PC-9 (cell line): ENCODE measurements at regions not wholly inside any gene's neighbourhood (a gene's known extent, or its start where the extent isn't known, plus 50 kb on each side); places are given as distances from the start of the nearest gene placed in this dataset.

ENCODE experiments used
- EZH2 ChIP-seq: fragments of 200-600 bp; sonication (generic); IDR thresholded peaks from 2 replicates; pipeline ENCODE4 v1.8.0; 2017; ENCODE audit warnings: antibody characterized with exemption, low read depth
- TF ChIP-seq, protein P1 (sequence below): fragments of 200-600 bp; sonication (generic); conservative IDR thresholded peaks from 2 replicates; pipeline ENCODE4 v1.6.1; 2017; ENCODE audit warnings: mixed run types, antibody characterized with exemption, mild to moderate bottlenecking, moderate library complexity

DNA sequence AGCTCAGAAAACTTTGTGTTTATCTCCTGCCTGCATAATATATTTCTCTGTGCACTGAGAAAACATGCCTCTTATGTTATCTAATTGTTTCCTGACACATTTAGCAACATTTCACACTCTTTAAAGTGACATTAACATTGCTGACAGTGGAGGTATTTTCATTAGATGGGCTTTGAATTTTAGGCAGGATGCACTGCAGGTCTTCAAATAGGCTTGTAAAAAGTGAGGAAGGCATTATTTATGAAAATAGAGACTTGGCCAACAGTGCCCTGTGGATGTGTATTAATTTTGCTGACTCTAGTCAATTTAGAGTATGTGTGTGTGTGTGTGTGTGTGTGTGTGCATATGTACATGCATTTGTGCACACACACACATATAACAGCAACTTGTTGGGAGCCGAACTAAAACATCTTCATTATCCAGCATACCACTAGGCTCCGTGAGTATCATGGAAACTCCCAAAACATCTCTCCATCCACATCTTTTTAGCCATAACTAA is 429.5 kb upstream of the WWC1 start:
- TF ChIP-seq, protein P1, sequence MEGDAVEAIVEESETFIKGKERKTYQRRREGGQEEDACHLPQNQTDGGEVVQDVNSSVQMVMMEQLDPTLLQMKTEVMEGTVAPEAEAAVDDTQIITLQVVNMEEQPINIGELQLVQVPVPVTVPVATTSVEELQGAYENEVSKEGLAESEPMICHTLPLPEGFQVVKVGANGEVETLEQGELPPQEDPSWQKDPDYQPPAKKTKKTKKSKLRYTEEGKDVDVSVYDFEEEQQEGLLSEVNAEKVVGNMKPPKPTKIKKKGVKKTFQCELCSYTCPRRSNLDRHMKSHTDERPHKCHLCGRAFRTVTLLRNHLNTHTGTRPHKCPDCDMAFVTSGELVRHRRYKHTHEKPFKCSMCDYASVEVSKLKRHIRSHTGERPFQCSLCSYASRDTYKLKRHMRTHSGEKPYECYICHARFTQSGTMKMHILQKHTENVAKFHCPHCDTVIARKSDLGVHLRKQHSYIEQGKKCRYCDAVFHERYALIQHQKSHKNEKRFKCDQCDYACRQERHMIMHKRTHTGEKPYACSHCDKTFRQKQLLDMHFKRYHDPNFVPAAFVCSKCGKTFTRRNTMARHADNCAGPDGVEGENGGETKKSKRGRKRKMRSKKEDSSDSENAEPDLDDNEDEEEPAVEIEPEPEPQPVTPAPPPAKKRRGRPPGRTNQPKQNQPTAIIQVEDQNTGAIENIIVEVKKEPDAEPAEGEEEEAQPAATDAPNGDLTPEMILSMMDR, result no peak
- no peak for TF ChIP-seq EZH2
